Endodermal cell (in vitro differentiated cells): ENCODE measurements at regions not wholly inside any gene's neighbourhood (a gene's known extent, or its start where the extent isn't known, plus 50 kb on each side); places are given as distances from the start of the nearest gene placed in this dataset.

Experiments used
- DNase-seq: peaks from one replicate; pipeline ENCODE4 v3.0.0-alpha.2; 2017
- H3K27ac ChIP-seq: 2 replicates; pipeline ENCODE4 v1.5.1; 2013; ENCODE audit warnings: mild to moderate bottlenecking, low read depth, low read length, moderate library complexity
- H3K27me3 ChIP-seq: 2 replicates; pipeline ENCODE4 v1.6.1; 2013; ENCODE audit warnings: mild to moderate bottlenecking, low read length, moderate library complexity; ENCODE audit not compliant: insufficient read depth, control insufficient read depth, poor library complexity, severe bottlenecking
- H3K36me3 ChIP-seq: 2 replicates; pipeline ENCODE4 v1.7.0; 2013; ENCODE audit warnings: mild to moderate bottlenecking, low read length, moderate library complexity; ENCODE audit not compliant: control insufficient read depth, insufficient read depth
- H3K4me1 ChIP-seq: one replicate; pipeline ENCODE4 v1.7.0; 2013; ENCODE audit warnings: low read length; ENCODE audit not compliant: control insufficient read depth, insufficient read depth
- H3K4me3 ChIP-seq: 2 replicates; pipeline ENCODE4 v1.5.1; 2013; ENCODE audit warnings: mild to moderate bottlenecking, low read length, moderate library complexity
- H3K9ac ChIP-seq: 2 replicates; pipeline ENCODE4 v1.6.1; 2013; ENCODE audit warnings: mild to moderate bottlenecking, low read length, moderate library complexity; ENCODE audit not compliant: poor library complexity, severe bottlenecking; ENCODE audit errors: extremely low read depth
- H3K9me3 ChIP-seq: 2 replicates; pipeline ENCODE4 v1.6.1; 2013; ENCODE audit warnings: mild to moderate bottlenecking, low read length, moderate library complexity; ENCODE audit not compliant: control insufficient read depth
- H3K27ac Mint-ChIP-seq: 2 replicates; pipeline ENCODE4 v1.8.0; 2020; ENCODE audit warnings: mixed read lengths
- H3K27me3 Mint-ChIP-seq: 2 replicates; pipeline ENCODE4 v1.8.0; 2021; ENCODE audit warnings: mild to moderate bottlenecking, mixed read lengths; ENCODE audit not compliant: insufficient read depth
- H3K36me3 Mint-ChIP-seq: 2 replicates; pipeline ENCODE4 v1.8.0; 2020; ENCODE audit warnings: low read depth, mixed read lengths
- H3K4me1 Mint-ChIP-seq: 2 replicates; pipeline ENCODE4 v1.8.0; 2020; ENCODE audit warnings: mixed read lengths
- H3K4me3 Mint-ChIP-seq: 2 replicates; pipeline ENCODE4 v1.8.0; 2020; ENCODE audit warnings: mild to moderate bottlenecking, moderate library complexity, mixed read lengths
- H3K9me3 Mint-ChIP-seq: 2 replicates; pipeline ENCODE4 v1.8.0; 2020; ENCODE audit warnings: mild to moderate bottlenecking, mixed read lengths
- CTCF ChIP-seq: fragments of 200-600 bp; sonication (generic); conservative IDR thresholded peaks from 2 replicates; pipeline ENCODE4 v1.5.0; 2021; ENCODE audit warnings: antibody characterized with exemption, mild to moderate bottlenecking
- WGBS, 2 experiments: methylation state at CpG; one replicate each; pipeline versions ENCODE4 v1.1.5 to v1.1.7; 2013; ENCODE audit warnings: missing lambda C conversion rate in 2 of 2, mixed read lengths in 1 of 2; ENCODE audit not compliant: insufficient coverage in 1 of 2, insufficient read length in 1 of 2; 5-methylcytosine and 5-hydroxymethylcytosine counted together

DNA sequence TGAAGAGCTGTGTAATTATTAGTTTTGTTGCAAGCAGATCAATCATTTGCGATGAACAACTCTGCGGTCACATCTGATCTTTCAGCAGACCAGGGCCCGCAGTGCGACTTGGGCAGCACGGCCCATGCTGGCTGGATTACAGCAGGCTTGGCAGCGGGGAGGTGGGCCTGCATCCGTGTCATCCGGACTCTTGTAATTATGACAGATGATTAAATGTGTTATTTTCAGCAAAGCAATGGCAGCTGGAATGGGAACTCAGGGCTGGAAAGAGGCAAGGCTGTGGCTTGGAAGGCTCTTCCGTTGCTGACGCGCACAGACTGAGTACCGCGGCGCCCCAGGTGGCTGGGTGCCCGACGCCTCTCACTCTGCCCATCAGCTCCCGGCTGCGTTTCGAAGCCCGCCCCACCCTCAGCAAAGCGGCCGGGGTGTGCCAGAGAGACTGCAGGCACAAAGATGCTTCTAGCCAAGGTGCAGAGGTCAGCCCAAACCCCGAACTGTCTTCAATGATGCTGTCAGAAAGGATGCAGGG is 397.4 kb upstream of the SALL3 start:
- Mint-ChIP-seq H3K4me1 (no peaks in the 10 kb centered on the region), H3K4me3 (no peak overlapping the region), H3K27me3 (peaks cover 2% of the 10 kb centered on the region), H3K9me3 (peaks cover 1% of the 10 kb centered on the region), H3K27ac (no peak overlapping the region), H3K36me3 (no peaks in the 10 kb centered on the region)
- Histone ChIP-seq H3K9ac (no peak overlapping the region), H3K27ac (no peak overlapping the region), H3K4me3 (no peak overlapping the region), H3K27me3 (no peaks in the 10 kb centered on the region), H3K9me3 (no peaks in the 10 kb centered on the region), H3K4me1 (no peaks in the 10 kb centered on the region), H3K36me3 (no peaks in the 10 kb centered on the region)
- WGBS, 2 experiments: 88 to 91% methylated on average over 13 to 23 of the region's 23 CpGs
- no peak for DNase-seq
- no peak for TF ChIP-seq CTCF

DNA sequence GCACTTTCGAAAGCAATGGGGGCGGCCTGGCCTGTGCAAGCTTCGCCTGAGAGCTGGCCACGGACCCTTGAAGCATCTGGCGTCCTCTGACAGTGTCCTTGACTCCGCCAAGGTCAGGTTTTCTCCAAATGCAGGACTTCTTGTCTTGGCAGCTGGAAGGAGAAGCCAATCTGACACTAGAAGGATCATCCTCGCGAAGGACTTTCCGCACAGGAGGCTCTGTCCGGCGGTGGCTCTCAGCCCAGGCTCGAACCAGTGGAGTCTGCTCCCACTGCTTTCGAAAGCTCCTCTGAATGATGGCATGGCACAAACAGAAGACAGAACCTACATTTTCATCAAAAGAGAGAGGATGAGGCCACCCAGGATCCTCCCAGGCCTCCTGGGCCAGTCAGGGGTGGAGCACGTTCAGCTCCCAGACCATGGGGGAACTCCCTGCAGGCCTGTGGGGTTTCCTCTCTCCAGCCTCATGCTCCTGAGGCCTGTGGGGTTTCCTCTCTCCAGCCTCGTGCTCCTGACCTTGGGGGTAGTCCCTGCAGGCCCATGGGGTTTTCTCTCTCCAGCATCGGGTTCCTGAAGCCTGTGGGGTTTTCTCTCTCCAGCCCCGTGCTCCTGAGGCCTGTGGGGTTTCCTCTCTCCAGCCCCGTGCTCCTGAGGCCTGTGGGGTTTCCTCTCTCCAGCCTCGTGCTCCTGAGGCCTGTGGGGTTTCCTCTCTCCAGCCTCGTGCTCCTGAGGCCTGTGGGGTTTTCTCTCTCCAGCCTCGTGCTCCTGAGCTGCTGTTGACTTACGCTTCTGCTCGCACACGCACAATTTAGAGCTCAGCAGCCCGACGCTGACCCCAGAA is 396.5 kb upstream of the SALL3 start:
- H3K9me3 Mint-ChIP-seq: no peaks in the 10 kb centered on the region
- no peaks in the 10 kb centered on the region for H3K4me1 ChIP-seq
- H3K27me3 ChIP-seq: no peaks in the 10 kb centered on the region
- no peak for DNase-seq
- H3K36me3 Mint-ChIP-seq: no peaks in the 10 kb centered on the region
- H3K4me1 Mint-ChIP-seq: no peaks in the 10 kb centered on the region
- no peak overlapping the region for H3K4me3 ChIP-seq
- no peak overlapping the region for H3K27ac Mint-ChIP-seq
- no peak for TF ChIP-seq CTCF
- 81 to 87% methylated on average over 24 to 26 of the region's 26 CpGs for WGBS, 2 experiments
- no peaks in the 10 kb centered on the region for H3K36me3 ChIP-seq
- no peak overlapping the region for H3K27ac ChIP-seq
- peaks cover 2% of the 10 kb centered on the region for H3K27me3 Mint-ChIP-seq
- H3K4me3 Mint-ChIP-seq: no peak overlapping the region
- H3K9me3 ChIP-seq: no peaks in the 10 kb centered on the region
- no peak overlapping the region for H3K9ac ChIP-seq

- TF ChIP-seq CTCF: no peak
- Histone ChIP-seq H3K4me3 (no peak overlapping the region), H3K27me3 (no peaks in the 10 kb centered on the region), H3K9ac (no peak overlapping the region), H3K27ac (no peak overlapping the region), H3K36me3 (no peaks in the 10 kb centered on the region), H3K4me1 (no peaks in the 10 kb centered on the region), H3K9me3 (no peaks in the 10 kb centered on the region)
- no peak for DNase-seq
- Mint-ChIP-seq H3K36me3 (no peaks in the 10 kb centered on the region), H3K9me3 (no peaks in the 10 kb centered on the region), H3K27me3 (peaks cover 2% of the 10 kb centered on the region), H3K4me1 (no peaks in the 10 kb centered on the region), H3K27ac (no peak overlapping the region), H3K4me3 (no peak overlapping the region)
- 87 to 92% methylated on average over 16 to 23 of the region's 23 CpGs for WGBS, 2 experiments
Measured at GRCh38 chr18:78583739-78584458, 395.7 kb upstream of the SALL3 start.
